ENCODE measurements at regions not wholly inside any gene's neighbourhood (a gene's known extent, or its start where the extent isn't known, plus 50 kb on each side); places are given as distances from the start of the nearest gene placed in this dataset.

DNA sequence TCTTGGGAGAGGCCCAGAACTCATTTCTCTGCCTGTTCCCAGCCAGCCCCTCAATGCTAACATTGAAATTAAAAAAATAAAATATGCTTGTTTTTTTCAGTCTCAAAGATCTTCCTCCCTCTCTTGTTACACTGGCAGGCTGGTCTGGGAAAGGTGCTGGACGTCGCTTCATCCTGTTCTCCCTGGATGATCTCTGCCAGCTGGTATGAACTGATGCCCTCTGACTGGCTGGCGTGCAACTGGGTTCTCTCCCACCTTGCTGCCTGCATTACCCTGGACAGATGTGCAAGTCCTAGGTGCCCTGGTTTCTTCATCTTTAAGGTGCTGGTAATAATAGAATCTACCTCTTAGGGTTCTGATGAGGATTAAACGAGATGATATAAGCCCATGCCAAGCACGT, 263.9 kb upstream of the PROK2 start:
- Histone ChIP-seq H3K18ac (ENCODE audit: low read depth, low read length) (no peak overlapping the region), H2AFZ (replicated peaks; ENCODE audit: low read length, poor library complexity) (no peak overlapping the region), H3K4me2 (ENCODE audit: low read depth, low read length) (no peak overlapping the region), H3K36me3 (ENCODE audit: control insufficient read depth, insufficient read depth, low read length) (no peaks in the 10 kb centered on the region), H4K20me1 (ENCODE audit: insufficient read depth, low read length) (no peaks in the 10 kb centered on the region), H2BK20ac (ENCODE audit: low read depth, low read length) (no peak overlapping the region), H3K9me1 (ENCODE audit: insufficient read depth, low read length) (no peaks in the 10 kb centered on the region), H2BK5ac (ENCODE audit: low read depth, low read length, poor library complexity, severe bottlenecking) (no peak overlapping the region), H3K4me3 (ENCODE audit: insufficient read depth, low read depth, low read length) (no peak overlapping the region), H3K4me1 (ENCODE audit: control insufficient read depth, insufficient read depth, low read length) (no peaks in the 10 kb centered on the region), H2BK120ac (ENCODE audit: low read depth, low read length) (no peak overlapping the region), H3K4ac (ENCODE audit: low read depth, low read length) (no peak overlapping the region), H3K9me3 (ENCODE audit: control insufficient read depth, insufficient read depth, low read length) (no peaks in the 10 kb centered on the region), H3K23ac (ENCODE audit: low read depth, low read length) (no peak overlapping the region), H3K27ac (ENCODE audit: insufficient read depth, low read length) (no peak overlapping the region), H3K14ac (replicated peaks; ENCODE audit: low read depth, low read length) (no peak overlapping the region), H4K5ac (ENCODE audit: low read depth, low read length) (no peak overlapping the region), H4K8ac (ENCODE audit: low read depth in 2 of 2, low read length in 2 of 2) (no peak overlapping the region), H3K56ac (ENCODE audit: extremely low read depth, insufficient read depth, low read length) (no peak overlapping the region), H2BK15ac (ENCODE audit: low read depth, low read length) (no peak overlapping the region), H3K9ac (ENCODE audit: low read depth, low read length) (no peak overlapping the region), H3K79me1 (ENCODE audit: low read depth in 1 of 2, low read length in 2 of 2) (no peaks in the 10 kb centered on the region), H2AK9ac (replicated peaks; ENCODE audit: low read depth, low read length, poor library complexity) (no peak overlapping the region), H4K91ac (ENCODE audit: insufficient read depth, low read depth, low read length) (no peak overlapping the region), H2AK5ac (ENCODE audit: low read depth, low read length) (no peak overlapping the region), H3K27me3 (ENCODE audit: control insufficient read depth, insufficient read depth, low read length) (peaks cover 1% of the 10 kb centered on the region; the same call in 1 of the 2 replicates)
- CTCF ChIA-PET, result no interaction called here
- no CpG with 5 or more reads among the region's 5 CpGs for WGBS, 2 experiments (ENCODE audit: extremely low coverage in 2 of 2, insufficient read length in 1 of 2)
- in situ Hi-C loops (cut with MboI; ENCODE audit: low sequenced_read_pairs), result no loop called here
- dilution Hi-C loops (cut with HindIII; ENCODE audit: low sequenced_read_pairs, unreplicated experiment), result no loop called here
- no TSS peak for BruUV-seq (replicated peaks)
- no peak for ATAC-seq (ENCODE audit: low read depth)
- no peak for DNase-seq
- intact Hi-C loops (cut with micrococcal nuclease), result no loop called here
- TF ChIP-seq CTCF (conservative IDR thresholded peaks at IDR 0.05; ENCODE audit: low read depth, low read length) (no peak), RCOR1 (IDR thresholded peaks at IDR 0.05; ENCODE audit: insufficient replicate concordance, low read length) (no peak), NFE2L2 (IDR thresholded peaks at IDR 0.05; ENCODE audit: low read depth, low read length) (no peak), FOS (IDR thresholded peaks at IDR 0.05; ENCODE audit: low read depth, low read length) (no peak)
- POLR2A ChIA-PET (ENCODE audit: unreplicated experiment), result no interaction called here

Data from IMR-90 (cell line).